Calu3 (cell line): ENCODE measurements at regions not wholly inside any gene's neighbourhood (a gene's known extent, or its start where the extent isn't known, plus 50 kb on each side); places are given as distances from the start of the nearest gene placed in this dataset.

Source experiments
- BruUV-seq: library from RNA; stranded (reverse); fragments of 400-500 nt; replicated peaks from 2 replicates; lab custom pipeline; 2021; lab: Mats Ljungman, UMichigan
- CTCF ChIA-PET: fragments of 300-600 bp; sonication (Branson Sonifier 250); formaldehyde crosslinking; loops from one replicate; lab custom pipeline; 2022; ENCODE audit warnings: antibody characterized with exemption; lab: Charles Lee
- DNase-seq: peaks from one replicate; pipeline ENCODE4 v3.0.0; 2022
- H3K27ac Mint-ChIP-seq: one replicate; pipeline ENCODE4 v1.8.0; 2022; ENCODE audit warnings: mixed read lengths; ENCODE audit not compliant: unreplicated experiment
- H3K27me3 Mint-ChIP-seq: one replicate; pipeline ENCODE4 v1.8.0; 2022; ENCODE audit warnings: mixed read lengths; ENCODE audit not compliant: unreplicated experiment
- H3K36me3 Mint-ChIP-seq: one replicate; pipeline ENCODE4 v1.8.0; 2022; ENCODE audit warnings: mild to moderate bottlenecking, moderate library complexity, mixed read lengths; ENCODE audit not compliant: insufficient read depth, unreplicated experiment
- H3K4me1 Mint-ChIP-seq: one replicate; pipeline ENCODE4 v1.8.0; 2022; ENCODE audit warnings: mild to moderate bottlenecking, low read depth, mixed read lengths; ENCODE audit not compliant: unreplicated experiment
- H3K4me3 Mint-ChIP-seq: one replicate; pipeline ENCODE4 v1.8.0; 2022; ENCODE audit warnings: mild to moderate bottlenecking, low read depth, moderate library complexity, mixed read lengths; ENCODE audit not compliant: unreplicated experiment
- H3K9me3 Mint-ChIP-seq: one replicate; pipeline ENCODE4 v1.8.0; 2022; ENCODE audit warnings: low read depth, mixed read lengths; ENCODE audit not compliant: unreplicated experiment
- intact Hi-C: fragments of 100-400 bp; cut with micrococcal nuclease; formaldehyde crosslinking; loops from one replicate; pipeline ENCODE4 v1.10.0; 2022; ENCODE audit not compliant: unreplicated experiment
- TF ChIP-seq, protein P1 (sequence below): fragments of 200-600 bp; IDR thresholded peaks from one replicate; pipeline ENCODE4 v1.8.0; 2022; ENCODE audit warnings: antibody characterized with exemption; ENCODE audit not compliant: unreplicated experiment

DNA sequence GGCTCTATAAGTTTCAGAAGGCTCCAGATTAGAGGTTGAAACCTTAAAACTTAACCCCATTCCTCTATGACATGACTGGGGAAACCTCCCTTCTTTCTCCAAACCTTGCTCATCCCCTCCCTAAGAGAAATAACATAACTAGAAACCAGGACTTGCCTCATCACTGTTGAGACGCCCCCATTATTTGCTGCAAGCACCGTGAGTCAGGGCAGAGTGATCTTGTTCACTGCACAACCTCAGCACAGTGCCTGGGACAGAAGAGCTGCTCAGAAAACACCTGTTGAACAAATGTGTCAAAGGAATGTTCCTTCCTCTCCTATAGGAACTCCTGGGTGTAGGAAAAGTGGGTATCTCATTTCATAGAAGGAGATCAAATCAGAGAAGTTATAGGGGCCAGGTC lies 132.7 kb upstream of the CTAGE1 start:
- TF ChIP-seq, protein P1, sequence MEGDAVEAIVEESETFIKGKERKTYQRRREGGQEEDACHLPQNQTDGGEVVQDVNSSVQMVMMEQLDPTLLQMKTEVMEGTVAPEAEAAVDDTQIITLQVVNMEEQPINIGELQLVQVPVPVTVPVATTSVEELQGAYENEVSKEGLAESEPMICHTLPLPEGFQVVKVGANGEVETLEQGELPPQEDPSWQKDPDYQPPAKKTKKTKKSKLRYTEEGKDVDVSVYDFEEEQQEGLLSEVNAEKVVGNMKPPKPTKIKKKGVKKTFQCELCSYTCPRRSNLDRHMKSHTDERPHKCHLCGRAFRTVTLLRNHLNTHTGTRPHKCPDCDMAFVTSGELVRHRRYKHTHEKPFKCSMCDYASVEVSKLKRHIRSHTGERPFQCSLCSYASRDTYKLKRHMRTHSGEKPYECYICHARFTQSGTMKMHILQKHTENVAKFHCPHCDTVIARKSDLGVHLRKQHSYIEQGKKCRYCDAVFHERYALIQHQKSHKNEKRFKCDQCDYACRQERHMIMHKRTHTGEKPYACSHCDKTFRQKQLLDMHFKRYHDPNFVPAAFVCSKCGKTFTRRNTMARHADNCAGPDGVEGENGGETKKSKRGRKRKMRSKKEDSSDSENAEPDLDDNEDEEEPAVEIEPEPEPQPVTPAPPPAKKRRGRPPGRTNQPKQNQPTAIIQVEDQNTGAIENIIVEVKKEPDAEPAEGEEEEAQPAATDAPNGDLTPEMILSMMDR = no peak
- Mint-ChIP-seq H3K36me3 (no peaks in the 10 kb centered on the region), H3K4me1 (peaks cover 8% of the 10 kb centered on the region), H3K27me3 (no peaks in the 10 kb centered on the region), H3K9me3 (no peaks in the 10 kb centered on the region), H3K4me3 (no peak overlapping the region), H3K27ac (no peak overlapping the region)
- BruUV-seq = no TSS peak
- CTCF ChIA-PET = no interaction called here
- intact Hi-C loops = loop anchor here (2.0 kb wide), 1 partner anchor 204 kb away; no protein-coding TSS in a partner anchor
- no peak for DNase-seq

GRCh38 chr18:22550861-22551260 lies 133.1 kb upstream of the CTAGE1 start:
- BruUV-seq = TSS peak; percentile 90
- intact Hi-C loops = loop anchor here (1.0 to 2.0 kb wide), 2 partner anchors 85 to 204 kb away; no protein-coding TSS in a partner anchor

GRCh38 chr18:22551536-22552151 lies 133.9 kb upstream of the CTAGE1 start:
- peak; percentile 55 for DNase-seq
- intact Hi-C loops = loop anchor here (1.0 to 2.0 kb wide), 3 partner anchors 85 to 265 kb away; no protein-coding TSS in a partner anchor
- no peak overlapping the region for H3K27ac Mint-ChIP-seq
- H3K36me3 Mint-ChIP-seq = no peaks in the 10 kb centered on the region
- no peaks in the 10 kb centered on the region for H3K27me3 Mint-ChIP-seq
- H3K4me3 Mint-ChIP-seq = no peak overlapping the region
- no peaks in the 10 kb centered on the region for H3K9me3 Mint-ChIP-seq
- BruUV-seq = no TSS peak
- TF ChIP-seq, protein P1 = no peak
- peaks cover 16% of the 10 kb centered on the region for H3K4me1 Mint-ChIP-seq
- CTCF ChIA-PET = interaction anchor here (1.4 kb wide), 1 partner anchor 13 kb away, joined by 4 read pairs; no protein-coding TSS in a partner anchor

More at GRCh38 chr18:22550861-22551260, 133.1 kb upstream of the CTAGE1 start:
- Mint-ChIP-seq H3K27me3 (no peaks in the 10 kb centered on the region), H3K4me1 (peaks cover 8% of the 10 kb centered on the region), H3K36me3 (no peaks in the 10 kb centered on the region), H3K4me3 (no peak overlapping the region), H3K27ac (no peak overlapping the region), H3K9me3 (no peaks in the 10 kb centered on the region)
- TF ChIP-seq, protein P1 = no peak
- CTCF ChIA-PET = no interaction called here
- no peak for DNase-seq

DNA sequence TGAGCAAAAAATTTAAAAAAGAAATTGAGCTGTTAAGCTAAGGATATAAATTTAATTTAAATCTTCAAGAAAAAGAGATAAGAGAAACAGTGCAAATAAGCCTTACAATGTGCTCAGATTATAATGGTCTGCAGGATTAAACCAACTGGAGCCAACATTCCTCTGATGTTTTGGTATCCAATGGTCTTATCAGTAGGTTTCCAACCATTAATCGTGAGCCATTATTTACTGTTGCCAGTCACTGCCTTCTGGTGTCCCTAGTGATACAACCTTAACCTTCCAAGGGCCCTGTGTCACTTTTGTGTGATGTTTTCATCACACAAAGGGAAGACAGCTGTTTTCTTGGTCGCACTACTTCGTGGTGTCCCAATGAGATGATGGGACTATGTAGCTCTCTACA lies 134.5 kb upstream of the CTAGE1 start:
- Mint-ChIP-seq H3K36me3 (no peaks in the 10 kb centered on the region), H3K27ac (peak overlapping the region; percentile 68), H3K9me3 (no peaks in the 10 kb centered on the region), H3K4me3 (no peak overlapping the region), H3K27me3 (no peaks in the 10 kb centered on the region), H3K4me1 (peaks cover 22% of the 10 kb centered on the region)
- TF ChIP-seq, protein P1 = no peak
- BruUV-seq = no TSS peak
- CTCF ChIA-PET = interaction anchor here (0.8 to 1.4 kb wide), 2 partner anchors 12 to 86 kb away, joined by 3 to 4 read pairs; no protein-coding TSS in a partner anchor
- peak; percentile 18 for DNase-seq
- intact Hi-C loops = loop anchor here (2.0 kb wide), 1 partner anchor 265 kb away; no protein-coding TSS in a partner anchor
